H9 (cell line): ENCODE measurements at regions not wholly inside any gene's neighbourhood (a gene's known extent, or its start where the extent isn't known, plus 50 kb on each side); places are given as distances from the start of the nearest gene placed in this dataset.

ENCODE experiments used
- DNase-seq: peaks from one replicate; pipeline ENCODE4 v3.0.0-alpha.2; 2017
- H2AFZ ChIP-seq: one replicate; pipeline ENCODE4 v1.6.1; 2013; ENCODE audit warnings: mild to moderate bottlenecking, low read length, control low read depth, moderate library complexity
- H2AK5ac ChIP-seq: 2 replicates; pipeline ENCODE4 v1.6.1; 2013; ENCODE audit warnings: low read length, control low read depth, mixed read lengths; ENCODE audit not compliant: insufficient read length
- H2BK120ac ChIP-seq: one replicate; pipeline ENCODE4 v1.6.1; 2013; ENCODE audit warnings: low read depth, mild to moderate bottlenecking, low read length, control low read depth, inconsistent platforms; ENCODE audit not compliant: poor library complexity, severe bottlenecking
- H2BK12ac ChIP-seq: 2 replicates; pipeline ENCODE4 v1.6.1; 2013; ENCODE audit warnings: low read length, control low read depth, mixed read lengths, low read depth; ENCODE audit not compliant: insufficient read length
- H2BK15ac ChIP-seq: 2 replicates; pipeline ENCODE4 v1.6.1; 2013; ENCODE audit warnings: low read depth, low read length, control low read depth
- H2BK20ac ChIP-seq: one replicate; pipeline ENCODE4 v1.6.1; 2013; ENCODE audit warnings: low read depth, mild to moderate bottlenecking, low read length, control low read depth, inconsistent platforms; ENCODE audit not compliant: poor library complexity, severe bottlenecking
- H2BK5ac ChIP-seq: 2 replicates; pipeline ENCODE4 v1.6.1; 2013; ENCODE audit warnings: low read length, control low read depth, mixed read lengths; ENCODE audit not compliant: insufficient read length
- H3K14ac ChIP-seq: 2 replicates; pipeline ENCODE4 v1.6.1; 2013; ENCODE audit warnings: low read length, control low read depth; ENCODE audit not compliant: insufficient read depth
- H3K18ac ChIP-seq: 2 replicates; pipeline ENCODE4 v1.6.1; 2013; ENCODE audit warnings: low read depth, mild to moderate bottlenecking, mixed read lengths, low read length, control low read depth; ENCODE audit not compliant: insufficient read length
- H3K23ac ChIP-seq: 2 replicates; pipeline ENCODE4 v1.6.1; 2013; ENCODE audit warnings: low read length, control low read depth, mixed read lengths, low read depth; ENCODE audit not compliant: insufficient read length
- H3K23me2 ChIP-seq: 2 replicates; pipeline ENCODE4 v1.6.1; 2013; ENCODE audit warnings: low read depth, mild to moderate bottlenecking, mixed read lengths, low read length, control low read depth; ENCODE audit not compliant: insufficient read length, poor library complexity, severe bottlenecking
- H3K27ac ChIP-seq: 2 replicates; pipeline ENCODE4 v1.5.1; 2013; ENCODE audit warnings: low read length, control low read depth, mixed read lengths, low read depth; ENCODE audit not compliant: insufficient read length
- H3K27me3 ChIP-seq: 2 replicates; pipeline ENCODE4 v1.6.1; 2013; ENCODE audit warnings: low read length, control low read depth, inconsistent platforms; ENCODE audit not compliant: insufficient read depth
- H3K4ac ChIP-seq: 2 replicates; pipeline ENCODE4 v1.6.1; 2013; ENCODE audit warnings: low read depth, mild to moderate bottlenecking, control low read depth, inconsistent platforms, low read length, moderate library complexity
- H3K4me1 ChIP-seq: 2 replicates; pipeline ENCODE4 v1.6.1; 2013; ENCODE audit warnings: low read length, control low read depth, inconsistent platforms; ENCODE audit not compliant: insufficient read depth
- H3K4me2 ChIP-seq: 2 replicates; pipeline ENCODE4 v1.6.1; 2013; ENCODE audit warnings: low read length, control low read depth, mixed read lengths; ENCODE audit not compliant: insufficient read length, insufficient read depth
- H3K56ac ChIP-seq: 2 replicates; pipeline ENCODE4 v1.6.1; 2013; ENCODE audit warnings: low read depth, mild to moderate bottlenecking, mixed read lengths, low read length, control low read depth; ENCODE audit not compliant: insufficient read length
- H3K79me1 ChIP-seq: 2 replicates; pipeline ENCODE4 v1.6.1; 2013; ENCODE audit warnings: low read depth, mild to moderate bottlenecking, moderate library complexity, low read length, control low read depth, inconsistent platforms; ENCODE audit not compliant: insufficient read depth, poor library complexity, severe bottlenecking
- H3K79me2 ChIP-seq: 2 replicates; pipeline ENCODE4 v1.6.1; 2013; ENCODE audit warnings: low read length, control low read depth, inconsistent platforms; ENCODE audit not compliant: insufficient read depth
- H3K9ac ChIP-seq: 2 replicates; pipeline ENCODE4 v1.6.1; 2013; ENCODE audit warnings: low read length, control low read depth, mixed read lengths; ENCODE audit not compliant: insufficient read length; ENCODE audit errors: extremely low read depth
- H3K9me3 ChIP-seq: one replicate; pipeline ENCODE4 v1.6.1; 2013; ENCODE audit warnings: low read depth, low read length, inconsistent platforms; ENCODE audit not compliant: control insufficient read depth
- H3T11ph ChIP-seq: one replicate; pipeline ENCODE4 v1.6.1; 2013; ENCODE audit warnings: mild to moderate bottlenecking, low read length, control low read depth, inconsistent platforms
- H4K20me1 ChIP-seq: one replicate; pipeline ENCODE4 v1.6.1; 2013; ENCODE audit not compliant: control insufficient read depth, insufficient read length, insufficient read depth
- H4K5ac ChIP-seq: 2 replicates; pipeline ENCODE4 v1.6.1; 2013; ENCODE audit warnings: low read depth, mild to moderate bottlenecking, mixed read lengths, low read length, control low read depth; ENCODE audit not compliant: insufficient read length
- H4K8ac ChIP-seq: replicated peaks from 2 replicates; pipeline ENCODE4 v1.6.1; 2013; ENCODE audit warnings: low read length, control low read depth, mixed read lengths, low read depth; ENCODE audit not compliant: insufficient read length
- H4K91ac ChIP-seq: 2 replicates; pipeline ENCODE4 v1.6.1; 2013; ENCODE audit warnings: low read depth, mild to moderate bottlenecking, moderate library complexity, mixed read lengths, low read length, control low read depth; ENCODE audit not compliant: insufficient read length
- H3K27ac Mint-ChIP-seq, 3 experiments: 2 replicates in 2 of 3; 3 replicates in 1 of 3; pipeline ENCODE4 v1.8.0; 2020 to 2021; ENCODE audit warnings: mixed read lengths in 3 of 3, mild to moderate bottlenecking in 1 of 3, moderate library complexity in 1 of 3
- H3K27me3 Mint-ChIP-seq: 2 replicates; pipeline ENCODE4 v1.8.0; 2021; ENCODE audit warnings: low read depth, mild to moderate bottlenecking, moderate library complexity, mixed read lengths
- H3K36me3 Mint-ChIP-seq, 3 experiments: 2 replicates in 2 of 3; 3 replicates in 1 of 3; pipeline ENCODE4 v1.8.0; 2020 to 2021; ENCODE audit warnings: low read depth in 3 of 3, mixed read lengths in 3 of 3; ENCODE audit not compliant: insufficient read depth in 1 of 3
- H3K4me1 Mint-ChIP-seq, 2 experiments: 2 replicates each; pipeline ENCODE4 v1.8.0; 2020; ENCODE audit warnings: mixed read lengths in 2 of 2
- H3K4me3 Mint-ChIP-seq, 2 experiments: 2 replicates in 1 of 2; 3 replicates in 1 of 2; pipeline ENCODE4 v1.8.0; 2020 to 2021; ENCODE audit warnings: mild to moderate bottlenecking in 2 of 2, mixed read lengths in 2 of 2, moderate library complexity in 1 of 2
- H3K9me3 Mint-ChIP-seq, 2 experiments: 2 replicates in 1 of 2; 3 replicates in 1 of 2; pipeline ENCODE4 v1.8.0; 2020; ENCODE audit warnings: mild to moderate bottlenecking in 2 of 2, mixed read lengths in 2 of 2, moderate library complexity in 1 of 2
- CTCF ChIP-seq: fragments of 200-600 bp; sonication (generic); conservative IDR thresholded peaks from 3 replicates; pipeline ENCODE4 v1.8.0; 2021; ENCODE audit warnings: antibody characterized with exemption, mild to moderate bottlenecking
- WGBS: extraction: QIAGEN DNeasy Blood & Tissue Kit; methylation state at CpG from one replicate; pipeline ENCODE4 v1.1.7; 2013; ENCODE audit warnings: missing lambda C conversion rate, low lambda C conversion rate, mixed read lengths; ENCODE audit not compliant: insufficient read length; ENCODE audit errors: extremely low coverage; 5-methylcytosine and 5-hydroxymethylcytosine counted together

GRCh38 chr3:153927107-153927506 lies 194.1 kb upstream of the ARHGEF26 start:
- Histone ChIP-seq H4K8ac (no peak overlapping the region), H2BK5ac (no peak overlapping the region), H3K23me2 (no peaks in the 10 kb centered on the region), H3K14ac (no peak overlapping the region), H2AK5ac (no peak overlapping the region), H3K79me2 (no peaks in the 10 kb centered on the region), H3K23ac (no peak overlapping the region), H3K18ac (no peak overlapping the region), H3K4me2 (no peak overlapping the region), H3K9me3 (no peaks in the 10 kb centered on the region), H2AFZ (no peak overlapping the region), H3K4ac (no peak overlapping the region), H3K9ac (no peak overlapping the region), H3K56ac (no peak overlapping the region), H3K4me1 (no peaks in the 10 kb centered on the region), H4K5ac (no peak overlapping the region), H3T11ph (no peak overlapping the region), H4K91ac (no peak overlapping the region), H2BK20ac (no peak overlapping the region), H2BK15ac (no peak overlapping the region), H3K27ac (no peak overlapping the region), H4K20me1 (no peaks in the 10 kb centered on the region), H2BK12ac (no peak overlapping the region), H2BK120ac (no peak overlapping the region), H3K79me1 (no peaks in the 10 kb centered on the region), H3K27me3 (no peaks in the 10 kb centered on the region)
- Mint-ChIP-seq H3K4me3 (no peak overlapping the region), H3K27me3 (no peaks in the 10 kb centered on the region; the same call in 1 of the 2 replicates), H3K4me1 (no peaks in the 10 kb centered on the region), H3K36me3 (no peaks in the 10 kb centered on the region), H3K27ac (no peak overlapping the region), H3K9me3 (no peaks in the 10 kb centered on the region; a peak in 1 of 5 replicates)
- peak; percentile 35; the same call in 2 of the 3 replicates for TF ChIP-seq CTCF
- WGBS, result no CpG with 5 or more reads among the region's 5 CpGs
- no peak for DNase-seq
